ENCODE measurements at regions not wholly inside any gene's neighbourhood (a gene's known extent, or its start where the extent isn't known, plus 50 kb on each side); places are given as distances from the start of the nearest gene placed in this dataset.

- 0 to 80% (median 47%) methylated on average over 2 to 6 of the region's 6 CpGs for WGBS, 10 experiments
- H3K4me3 ChIP-seq = no peak overlapping the region
- no peak overlapping the region for H3K27ac ChIP-seq
- H3K4me1 ChIP-seq (replicated peaks in 1 of 2) = no peaks in the 10 kb centered on the region
- peak in 4 of 8 experiments; percentile 20 to 47 (median 36) for ATAC-seq (replicated peaks in 6 of 8)
- in situ Hi-C loops (cut with MboI; ENCODE audit: low pct_unique_long_range_greater_than_20kb in 2 of 9, low sequenced_read_pairs in 9 of 9, unreplicated experiment in 9 of 9) = no loop called here
Measured at GRCh38 chr9:29830821-29831220, 2257.5 kb upstream of the C9orf72 start.

DNA sequence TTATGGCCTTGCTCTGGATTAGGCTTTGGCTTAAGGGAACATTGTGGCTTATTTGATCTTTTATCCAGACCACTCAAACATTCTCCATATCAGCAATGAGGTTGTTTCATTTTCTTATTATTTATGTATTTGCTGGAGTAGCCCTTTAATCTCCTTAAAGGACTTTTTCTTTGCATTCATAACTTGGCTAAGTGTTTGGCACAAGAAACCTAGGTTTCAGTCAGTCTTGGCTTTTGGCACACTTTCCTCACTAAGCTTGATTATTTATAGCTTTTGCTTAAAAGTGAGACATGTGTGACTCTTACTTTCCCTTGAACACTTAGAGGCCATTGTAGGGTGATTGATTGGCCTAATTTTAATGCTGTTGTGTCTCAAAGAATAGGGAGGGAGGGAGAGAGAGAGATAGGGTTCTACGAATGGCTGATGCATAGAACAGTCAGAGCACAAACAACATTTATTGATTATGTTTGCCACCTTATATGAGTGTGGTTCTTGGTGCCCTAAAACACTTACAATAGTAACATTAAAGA is 2265.3 kb upstream of the C9orf72 start:
- WGBS, 10 experiments = 0 to 44% (median 19%) methylated on average over 1 of the region's 1 CpG; no CpG with 5 or more reads in 4 of the 10 experiments
- in situ Hi-C loops (cut with MboI; ENCODE audit: low pct_unique_long_range_greater_than_20kb in 2 of 9, low sequenced_read_pairs in 9 of 9, unreplicated experiment in 9 of 9) = no loop called here
- no peaks in the 10 kb centered on the region for H3K4me1 ChIP-seq (replicated peaks in 1 of 2)
- no peak overlapping the region for H3K4me3 ChIP-seq
- peak in 2 of 8 experiments; percentile 35 to 62 for ATAC-seq (replicated peaks in 6 of 8)
- no peak overlapping the region for H3K27ac ChIP-seq

GRCh38 chr9:29844251-29844650 is 2271.0 kb upstream of the C9orf72 start:
- WGBS, 10 experiments = 0 to 100% (median 83%) methylated on average over 1 of the region's 1 CpG; no CpG with 5 or more reads in 2 of the 10 experiments
- in situ Hi-C loops (cut with MboI; ENCODE audit: low pct_unique_long_range_greater_than_20kb in 2 of 9, low sequenced_read_pairs in 9 of 9, unreplicated experiment in 9 of 9) = no loop called here
- no peak for ATAC-seq (replicated peaks in 6 of 8)
- Histone ChIP-seq H3K27ac (no peak overlapping the region), H3K4me1 (replicated peaks in 1 of 2) (no peaks in the 10 kb centered on the region), H3K4me3 (no peak overlapping the region)

GRCh38 chr9:29850664-29851063 is 2277.4 kb upstream of the C9orf72 start:
- Histone ChIP-seq H3K4me1 (replicated peaks in 1 of 2) (no peaks in the 10 kb centered on the region), H3K27ac (no peak overlapping the region), H3K4me3 (no peak overlapping the region)
- WGBS, 10 experiments = 0 to 90% (median 65%) methylated on average over 1 of the region's 1 CpG; no CpG with 5 or more reads in 6 of the 10 experiments
- ATAC-seq (replicated peaks in 6 of 8) = no peak
- in situ Hi-C loops (cut with MboI; ENCODE audit: low pct_unique_long_range_greater_than_20kb in 2 of 9, low sequenced_read_pairs in 9 of 9, unreplicated experiment in 9 of 9) = no loop called here

DNA sequence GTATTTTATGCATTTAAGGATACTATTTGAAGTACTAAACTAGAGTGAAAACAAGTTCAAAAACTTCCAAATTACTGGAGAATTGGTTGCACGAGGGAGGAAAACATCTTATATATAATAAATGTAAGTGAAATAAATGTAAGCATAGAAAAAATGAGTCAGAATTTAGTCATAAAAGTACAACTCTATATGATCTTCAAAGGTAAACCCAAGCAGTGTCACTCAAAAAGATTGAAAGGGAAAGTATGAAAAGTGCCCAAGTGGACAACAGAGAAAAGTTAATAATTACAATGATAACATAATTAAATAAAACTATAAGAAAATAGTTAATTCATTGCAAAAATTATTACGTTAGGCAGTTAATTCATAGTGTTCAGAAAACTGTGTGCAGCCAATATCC is 2288.5 kb upstream of the C9orf72 start:
- Histone ChIP-seq H3K27ac (no peak overlapping the region), H3K4me1 (replicated peaks in 1 of 2) (no peaks in the 10 kb centered on the region), H3K4me3 (no peak overlapping the region)
- WGBS, 10 experiments = 11 to 100% (median 83%) methylated on average over 2 of the region's 2 CpGs; no CpG with 5 or more reads in 1 of the 10 experiments
- in situ Hi-C loops (cut with MboI; ENCODE audit: low pct_unique_long_range_greater_than_20kb in 2 of 9, low sequenced_read_pairs in 9 of 9, unreplicated experiment in 9 of 9) = no loop called here
- ATAC-seq (replicated peaks in 6 of 8) = no peak

DNA sequence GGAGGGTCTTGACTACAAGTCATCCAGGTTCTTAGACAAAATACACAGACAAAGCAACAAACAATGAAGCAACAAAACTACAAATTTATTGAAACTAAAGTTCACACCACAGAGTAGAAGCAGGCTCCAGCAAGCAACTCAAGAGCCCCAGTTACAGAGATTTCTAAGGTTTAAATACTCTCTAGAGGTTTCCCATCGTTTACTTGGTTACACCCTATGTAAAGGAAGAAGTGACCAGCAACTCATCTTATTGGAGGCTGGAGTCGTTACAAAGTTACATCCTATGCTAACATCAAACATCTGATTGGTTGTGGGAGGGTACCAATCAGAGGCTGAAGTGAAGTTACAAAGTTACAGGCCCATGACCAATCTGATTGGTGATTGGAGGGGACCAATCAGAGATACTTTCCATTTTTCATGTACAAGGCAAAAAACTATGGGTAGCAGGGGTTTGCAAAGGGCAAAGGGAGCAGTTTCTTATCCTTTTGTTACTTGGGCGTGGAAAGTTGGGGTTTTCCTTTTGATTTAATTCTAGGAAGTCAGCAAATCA is 2292.6 kb upstream of the C9orf72 start:
- H3K4me1 ChIP-seq (replicated peaks in 1 of 2) = no peaks in the 10 kb centered on the region
- in situ Hi-C loops (cut with MboI; ENCODE audit: low pct_unique_long_range_greater_than_20kb in 2 of 9, low sequenced_read_pairs in 9 of 9, unreplicated experiment in 9 of 9) = no loop called here

GRCh38 chr9:29866556-29866955 is 2293.3 kb upstream of the C9orf72 start:
- no peak overlapping the region for H3K27ac ChIP-seq
- WGBS, 10 experiments = 8 to 92% (median 75%) methylated on average over 3 to 4 of the region's 4 CpGs
- ATAC-seq (replicated peaks in 6 of 8) = no peak

More for the DNA sequence above, 2292.6 kb upstream of the C9orf72 start:
- WGBS, 10 experiments = 0 to 100% (median 100%) methylated on average over 1 to 3 of the region's 3 CpGs; no CpG with 5 or more reads in 3 of the 10 experiments
- no peak overlapping the region for H3K27ac ChIP-seq
- H3K4me3 ChIP-seq = no peak overlapping the region
- no peak for ATAC-seq (replicated peaks in 6 of 8)

GRCh38 chr9:29873579-29873978 is 2300.3 kb upstream of the C9orf72 start:
- H3K27ac ChIP-seq = no peak overlapping the region
- no peaks in the 10 kb centered on the region for H3K4me1 ChIP-seq (replicated peaks in 1 of 2)
- no peak for ATAC-seq (replicated peaks in 6 of 8)
- H3K4me3 ChIP-seq = no peak overlapping the region
- in situ Hi-C loops (cut with MboI; ENCODE audit: low pct_unique_long_range_greater_than_20kb in 2 of 9, low sequenced_read_pairs in 9 of 9, unreplicated experiment in 9 of 9) = no loop called here

More at GRCh38 chr9:29866556-29866955, 2293.3 kb upstream of the C9orf72 start:
- Histone ChIP-seq H3K4me1 (replicated peaks in 1 of 2) (no peaks in the 10 kb centered on the region), H3K4me3 (no peak overlapping the region)
- in situ Hi-C loops (cut with MboI; ENCODE audit: low pct_unique_long_range_greater_than_20kb in 2 of 9, low sequenced_read_pairs in 9 of 9, unreplicated experiment in 9 of 9) = no loop called here

GRCh38 chr9:29875547-29875946 is 2302.3 kb upstream of the C9orf72 start:
- Histone ChIP-seq H3K4me1 (replicated peaks in 1 of 2) (no peaks in the 10 kb centered on the region), H3K27ac (no peak overlapping the region), H3K4me3 (no peak overlapping the region)
- 0 to 80% (median 11%) methylated on average over 1 to 2 of the region's 2 CpGs for WGBS, 10 experiments
- in situ Hi-C loops (cut with MboI; ENCODE audit: low pct_unique_long_range_greater_than_20kb in 2 of 9, low sequenced_read_pairs in 9 of 9, unreplicated experiment in 9 of 9) = no loop called here
- ATAC-seq (replicated peaks in 6 of 8) = no peak

DNA sequence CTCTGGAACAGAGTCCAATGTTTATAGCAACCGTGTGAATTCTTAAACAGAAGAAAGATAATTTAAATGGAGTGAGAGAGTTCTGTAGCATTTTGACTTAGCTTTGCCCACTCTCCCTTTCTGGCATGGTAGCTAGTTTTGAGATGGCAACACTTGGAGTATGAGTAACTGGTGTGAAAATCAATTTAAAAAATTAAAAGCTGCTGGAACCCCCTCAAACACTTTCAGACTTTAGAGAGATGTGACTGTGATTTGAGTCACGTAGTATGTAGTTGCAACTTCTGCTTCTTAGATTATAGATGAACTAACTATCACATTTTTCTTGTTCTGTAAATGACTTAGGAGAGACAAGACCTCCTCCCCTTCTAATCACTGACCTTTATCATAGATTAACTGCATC is 2309.5 kb upstream of the C9orf72 start:
- Histone ChIP-seq H3K27ac (no peak overlapping the region), H3K4me1 (replicated peaks in 1 of 2) (no peaks in the 10 kb centered on the region), H3K4me3 (no peak overlapping the region)
- ATAC-seq (replicated peaks in 6 of 8) = no peak
- WGBS, 10 experiments = 0 to 88% (median 69%) methylated on average over 1 to 2 of the region's 2 CpGs; no CpG with 5 or more reads in 1 of the 10 experiments
- in situ Hi-C loops (cut with MboI; ENCODE audit: low pct_unique_long_range_greater_than_20kb in 2 of 9, low sequenced_read_pairs in 9 of 9, unreplicated experiment in 9 of 9) = no loop called here

GRCh38 chr9:29906065-29906464 is 2332.8 kb upstream of the C9orf72 start:
- Histone ChIP-seq H3K4me1 (replicated peaks in 1 of 2) (no peaks in the 10 kb centered on the region), H3K27ac (no peak overlapping the region), H3K4me3 (no peak overlapping the region)
- in situ Hi-C loops (cut with MboI; ENCODE audit: low pct_unique_long_range_greater_than_20kb in 2 of 9, low sequenced_read_pairs in 9 of 9, unreplicated experiment in 9 of 9) = no loop called here
- no peak for ATAC-seq (replicated peaks in 6 of 8)

DNA sequence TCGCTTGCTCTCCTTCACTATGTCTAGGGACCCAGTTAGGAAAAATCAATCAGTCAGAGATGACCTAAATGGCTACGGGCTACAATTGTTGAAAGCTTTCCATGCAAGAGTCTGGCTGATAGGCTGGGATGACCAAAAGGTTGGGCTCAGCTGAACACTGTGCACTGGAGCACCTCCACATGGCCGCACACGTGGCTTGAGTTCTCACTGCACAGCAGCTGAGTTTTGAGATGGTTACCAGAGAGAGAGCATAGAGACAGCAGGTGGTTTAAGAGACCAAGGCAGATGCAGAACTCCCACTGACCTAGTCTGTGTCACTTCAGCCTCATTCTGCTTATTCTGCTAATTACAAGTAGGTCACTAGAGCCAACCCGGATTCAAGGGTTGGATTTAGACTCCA is 2354.8 kb upstream of the C9orf72 start:
- H3K4me1 ChIP-seq (replicated peaks in 1 of 2) = no peaks in the 10 kb centered on the region
- no peak overlapping the region for H3K4me3 ChIP-seq
- WGBS, 10 experiments = 0 to 100% (median 47%) methylated on average over 1 to 5 of the region's 5 CpGs; no CpG with 5 or more reads in 2 of the 10 experiments
- in situ Hi-C loops (cut with MboI; ENCODE audit: low pct_unique_long_range_greater_than_20kb in 2 of 9, low sequenced_read_pairs in 9 of 9, unreplicated experiment in 9 of 9) = no loop called here
- H3K27ac ChIP-seq = no peak overlapping the region
- no peak for ATAC-seq (replicated peaks in 6 of 8)

GRCh38 chr9:29939559-29939958 is 2366.3 kb upstream of the C9orf72 start:
- no peak for ATAC-seq (replicated peaks in 6 of 8)
- in situ Hi-C loops (cut with MboI; ENCODE audit: low pct_unique_long_range_greater_than_20kb in 2 of 9, low sequenced_read_pairs in 9 of 9, unreplicated experiment in 9 of 9) = no loop called here
- H3K4me3 ChIP-seq = no peak overlapping the region
- 0 to 100% (median 74%) methylated on average over 1 to 3 of the region's 3 CpGs; no CpG with 5 or more reads in 1 of the 10 experiments for WGBS, 10 experiments
- no peak overlapping the region for H3K27ac ChIP-seq
- no peaks in the 10 kb centered on the region for H3K4me1 ChIP-seq (replicated peaks in 1 of 2)

DNA sequence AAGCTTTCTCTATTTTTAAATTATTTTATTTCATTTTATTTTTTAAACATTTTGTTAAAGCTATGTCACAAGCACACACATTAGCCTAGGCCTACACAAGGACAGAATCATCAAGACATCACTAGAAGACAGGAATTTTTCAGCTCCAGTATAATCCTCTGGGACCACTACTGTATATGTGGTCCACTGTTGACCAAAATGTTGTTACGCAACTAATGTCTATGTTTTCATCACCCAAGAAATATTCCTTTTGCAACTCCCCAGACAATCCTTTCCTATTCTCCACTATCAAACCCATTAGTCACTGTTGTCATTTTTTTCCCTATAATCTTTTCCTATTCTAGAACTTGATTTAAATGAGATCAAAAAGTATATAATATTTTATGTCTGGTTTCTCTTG is 2371.7 kb upstream of the C9orf72 start:
- no peak overlapping the region for H3K4me3 ChIP-seq
- WGBS, 10 experiments = 50 to 100% (median 100%) methylated on average over 1 of the region's 1 CpG; no CpG with 5 or more reads in 1 of the 10 experiments
- no peak overlapping the region for H3K27ac ChIP-seq
- no peak for ATAC-seq (replicated peaks in 6 of 8)
- H3K4me1 ChIP-seq (replicated peaks in 1 of 2) = no peaks in the 10 kb centered on the region
- in situ Hi-C loops (cut with MboI; ENCODE audit: low pct_unique_long_range_greater_than_20kb in 2 of 9, low sequenced_read_pairs in 9 of 9, unreplicated experiment in 9 of 9) = no loop called here

Data from motor neuron (in vitro differentiated cells).